ENCODE measurements at regions not wholly inside any gene's neighbourhood (a gene's known extent, or its start where the extent isn't known, plus 50 kb on each side); places are given as distances from the start of the nearest gene placed in this dataset.
A peak's percentile ranks its signal among the peaks of the same experiment; 100 is the strongest.
"Not testable (repeated sequence)": the region's sequence is repeated elsewhere in the genome, so short reads cannot be mapped to it uniquely, and the experiment has no call there.

DNA sequence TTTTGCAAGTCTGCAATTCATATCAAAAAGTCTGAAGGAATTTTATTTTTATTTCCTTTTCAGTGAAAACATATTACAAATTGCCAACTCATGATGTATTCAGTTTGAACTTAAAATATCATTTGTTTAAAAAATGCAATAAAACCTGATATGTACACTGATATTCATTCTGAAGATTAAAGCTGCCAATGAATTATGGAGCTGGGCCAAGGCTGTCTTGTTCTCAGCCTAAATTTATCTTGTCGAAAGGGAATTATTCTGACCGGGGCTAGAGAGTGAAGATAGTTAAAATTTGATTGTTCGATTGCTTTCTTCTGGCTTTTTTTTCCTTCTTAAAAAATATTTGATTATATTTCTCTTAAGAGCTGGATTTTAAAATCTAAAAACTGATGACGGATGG lies 54.0 kb upstream of the RBFOX1 start:
- DNase-seq = no peak

DNA sequence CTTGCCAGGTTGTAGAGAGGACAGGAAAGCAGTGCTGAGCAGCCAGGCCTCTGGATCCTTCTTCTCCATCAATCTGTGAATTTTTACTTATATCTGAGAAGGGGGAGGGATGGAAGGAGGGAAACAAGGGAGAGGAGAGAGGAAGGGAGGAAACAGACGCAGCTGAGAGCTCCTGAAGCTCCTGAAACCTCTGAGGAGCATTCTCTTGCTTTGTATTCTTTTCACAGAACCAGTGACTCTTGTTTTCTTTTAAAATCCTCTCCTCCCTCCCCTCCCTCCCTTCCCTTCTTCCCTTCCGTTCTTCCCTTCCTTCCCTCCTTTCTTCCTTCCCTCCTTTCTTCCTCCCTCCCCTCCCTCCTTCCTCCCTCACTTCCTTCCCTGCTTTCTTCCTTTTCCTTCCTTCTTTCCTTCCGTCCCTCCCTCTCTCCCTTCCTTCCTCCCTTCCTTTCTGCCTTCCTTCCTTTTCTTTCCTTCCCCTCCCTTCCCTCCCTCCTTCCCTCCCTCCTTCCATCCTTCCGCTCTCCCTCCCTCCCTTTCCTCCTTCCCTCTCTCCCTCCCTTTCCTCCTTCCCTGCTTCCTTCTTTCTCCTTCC lies 60.0 kb upstream of the RBFOX1 start:
- DNase-seq = no peak

DNA sequence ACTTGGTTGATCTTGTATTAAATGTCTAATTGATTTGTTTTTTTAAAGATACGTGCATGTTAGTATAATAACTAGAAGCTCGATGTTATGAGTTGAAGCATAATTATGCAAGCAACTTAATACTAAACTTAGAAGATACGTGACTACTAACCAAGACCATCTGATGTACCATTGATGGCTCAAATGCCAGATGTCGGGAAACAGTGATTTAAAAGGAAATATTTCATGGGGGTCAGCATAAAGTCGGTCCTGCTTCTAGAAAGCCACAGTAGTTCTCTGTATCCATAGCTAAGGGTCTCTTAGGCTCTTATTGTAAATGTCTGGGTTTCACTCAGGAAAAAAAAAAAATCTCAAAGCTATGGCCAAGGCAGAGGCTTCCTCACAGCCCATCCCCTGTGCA lies 61.2 kb upstream of the RBFOX1 start:
- DNase-seq = no peak

DNA sequence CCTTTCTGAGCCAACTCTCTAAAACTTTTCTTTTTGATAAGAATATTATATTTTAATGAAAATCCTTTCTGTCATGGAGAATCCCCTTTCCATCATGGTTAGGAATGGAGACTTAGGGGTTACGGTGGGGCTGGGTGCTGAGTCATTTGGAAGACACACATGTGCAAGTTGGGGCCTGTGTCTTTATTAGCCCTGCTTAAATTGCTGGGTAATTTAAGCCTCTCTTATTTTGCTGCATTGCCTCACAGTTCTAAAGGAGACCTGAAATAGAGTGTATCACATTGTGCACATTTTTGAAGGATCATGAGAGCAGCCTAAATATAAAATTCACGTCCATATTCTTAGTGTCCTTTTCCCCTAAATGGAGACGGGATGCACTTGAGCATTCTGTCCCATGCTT lies 61.8 kb upstream of the RBFOX1 start:
- no peak for DNase-seq

DNA sequence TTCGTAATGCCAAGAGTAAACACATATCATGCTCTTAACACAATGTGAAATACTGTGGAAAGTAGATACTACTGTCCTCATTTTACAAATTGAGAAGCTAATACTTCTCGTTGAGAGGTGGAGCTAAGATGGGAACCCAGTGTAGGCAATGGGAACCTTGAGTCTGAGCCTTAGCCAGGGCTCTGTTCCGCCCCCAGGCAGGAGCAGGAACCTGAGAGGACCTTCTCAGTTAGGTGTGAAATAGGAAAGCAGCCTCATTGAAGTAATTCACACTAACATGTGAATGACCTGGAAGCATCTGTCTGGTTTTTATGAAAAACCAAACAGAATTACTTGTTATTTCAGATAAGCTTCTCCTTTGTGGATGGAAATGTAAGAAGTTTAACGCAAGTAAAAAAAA lies 62.6 kb upstream of the RBFOX1 start:
- DNase-seq = no peak

DNA sequence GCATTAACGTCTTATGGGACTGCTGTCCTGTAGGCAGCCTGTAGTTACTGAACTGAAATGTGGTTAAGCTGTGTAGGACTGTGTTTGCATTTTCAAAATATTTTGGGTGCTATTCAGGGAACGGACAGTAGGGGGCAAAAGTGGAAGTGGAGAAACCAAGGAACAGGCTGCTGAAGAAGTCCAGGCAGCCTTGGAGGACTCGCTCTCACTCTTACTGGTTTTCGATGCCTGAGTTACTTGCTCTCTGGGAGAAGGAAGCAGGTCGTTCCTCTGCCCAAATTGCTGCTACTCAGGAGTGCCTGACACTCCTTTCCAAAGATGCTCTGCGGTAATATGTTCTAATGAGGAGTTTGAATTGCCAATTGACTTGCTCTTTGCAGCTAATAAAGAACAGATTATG lies 64.5 kb upstream of the RBFOX1 start:
- DNase-seq = peak; percentile 8

DNA sequence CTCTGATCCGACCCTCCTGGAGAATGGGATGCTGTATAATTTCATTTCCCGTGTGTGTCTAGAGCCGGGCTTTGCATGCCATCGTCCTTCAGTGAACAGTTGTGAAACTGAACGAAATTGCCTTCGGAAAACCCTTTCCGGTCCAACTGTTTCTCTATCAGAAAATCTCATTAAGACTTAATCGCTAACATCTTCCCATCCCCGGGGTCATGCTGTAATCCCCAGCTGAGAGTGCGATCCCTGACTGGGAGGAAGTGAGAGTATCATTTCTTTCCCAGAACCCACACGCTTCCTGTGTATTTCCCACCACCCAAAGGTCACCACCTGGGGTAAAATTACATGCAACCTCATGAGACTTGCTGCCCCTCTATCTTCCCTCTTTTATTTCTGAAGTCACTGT lies 75.6 kb upstream of the RBFOX1 start:
- no peak for DNase-seq

DNA sequence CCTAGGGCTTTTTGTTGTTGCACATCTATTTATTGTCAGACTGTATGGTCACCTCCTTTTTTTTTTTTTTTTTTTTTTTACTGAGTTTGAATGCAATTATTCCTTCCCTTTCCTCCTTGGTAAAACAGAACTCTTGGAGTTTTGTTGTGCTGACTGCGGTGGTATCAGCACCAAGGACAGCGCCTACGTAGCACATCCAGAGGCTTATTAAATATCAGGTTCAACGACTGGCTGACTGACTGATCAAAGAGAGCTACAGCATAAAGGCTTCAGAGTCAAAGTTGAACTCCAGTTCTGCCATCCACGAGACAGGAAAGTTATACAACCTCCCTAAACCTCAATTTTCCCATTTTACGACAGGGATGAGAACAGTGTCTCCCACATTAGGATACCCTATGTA lies 86.1 kb upstream of the RBFOX1 start:
- no peak for DNase-seq

DNA sequence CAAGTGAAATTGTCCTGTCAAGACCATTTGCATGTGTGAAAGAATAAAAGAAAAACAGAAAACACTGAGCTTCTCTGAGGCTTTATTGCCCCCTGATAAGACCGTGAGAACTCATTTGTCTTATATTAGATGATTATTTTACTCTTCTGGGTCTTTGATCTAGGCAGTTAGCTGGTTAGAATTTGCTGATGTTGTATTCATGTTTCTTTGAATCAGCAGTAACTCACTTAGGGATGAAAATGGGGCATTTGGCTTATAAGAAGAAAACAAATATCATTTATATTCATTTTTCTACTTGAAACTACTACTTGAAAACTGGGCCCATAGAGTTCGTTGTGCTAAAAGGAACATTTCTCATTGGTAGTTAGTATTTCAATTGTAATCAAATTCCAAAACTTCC lies 93.1 kb upstream of the RBFOX1 start:
- no peak for DNase-seq

DNA sequence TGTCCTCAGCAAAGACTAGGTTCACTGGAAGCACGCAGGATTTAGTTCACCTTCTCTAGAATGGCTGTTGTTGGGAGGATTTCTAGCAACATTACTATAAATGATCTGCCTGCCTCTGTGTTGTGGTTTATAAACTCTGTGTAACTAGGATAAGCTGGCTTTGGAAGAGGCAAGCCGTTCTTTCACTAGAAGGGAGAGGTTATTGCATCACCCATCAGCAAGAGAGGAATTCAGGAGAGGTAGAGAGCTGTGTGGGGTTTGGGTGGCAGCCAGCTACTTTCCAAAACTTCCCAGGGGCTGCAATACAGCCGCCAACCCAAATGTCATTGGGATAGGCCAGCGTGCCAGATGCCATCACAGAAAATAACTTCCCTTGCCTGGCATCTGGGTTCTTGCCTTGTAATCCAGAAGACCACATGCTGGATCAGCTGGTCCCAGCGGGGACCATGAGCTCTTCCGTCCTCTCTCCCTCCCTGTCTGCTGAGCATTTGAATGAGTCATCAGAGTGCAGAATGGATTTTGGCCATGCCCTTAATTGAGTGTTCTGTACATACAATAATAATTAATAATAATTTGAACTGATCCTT lies 95.7 kb upstream of the RBFOX1 start:
- no peak for DNase-seq

DNA sequence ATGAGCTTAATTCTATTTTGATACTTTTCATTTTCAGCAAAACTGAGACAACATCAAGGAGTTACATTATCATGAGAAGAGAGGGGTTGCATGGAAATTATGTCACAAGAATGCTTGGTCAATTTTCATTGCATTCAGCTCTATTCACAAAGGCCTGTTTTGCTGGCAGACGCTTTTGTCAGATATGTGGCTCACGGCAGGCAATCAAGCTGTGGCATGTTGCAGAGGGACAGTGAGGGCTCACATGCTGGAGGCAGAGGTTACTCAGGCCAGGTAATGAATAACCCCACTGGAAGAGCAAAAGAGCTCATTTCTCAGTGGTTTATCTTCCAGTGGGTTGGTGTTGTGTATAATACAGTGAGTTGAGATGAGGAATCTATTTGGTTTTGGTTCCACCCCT lies 98.7 kb upstream of the RBFOX1 start:
- DNase-seq = no peak

DNA sequence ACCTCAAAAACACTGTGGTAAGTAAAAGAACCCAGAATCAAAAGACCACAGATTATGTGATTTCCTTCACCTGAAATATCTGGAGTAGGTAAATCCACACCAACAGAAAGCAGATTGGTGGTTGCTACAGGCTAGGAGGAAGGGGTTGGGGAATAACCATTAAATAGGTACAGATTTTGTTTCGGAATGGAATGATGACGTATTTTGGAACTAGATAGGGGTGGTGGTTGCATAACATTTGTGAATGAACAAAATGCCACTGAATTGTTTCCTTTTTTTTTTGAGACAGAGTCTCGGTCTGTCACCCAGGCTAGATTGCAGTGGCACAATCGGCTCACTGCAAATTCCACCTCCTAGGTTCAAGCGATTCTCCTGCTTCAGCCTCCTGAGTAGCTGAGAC lies 100.9 kb upstream of the RBFOX1 start:
- DNase-seq = no peak

DNA sequence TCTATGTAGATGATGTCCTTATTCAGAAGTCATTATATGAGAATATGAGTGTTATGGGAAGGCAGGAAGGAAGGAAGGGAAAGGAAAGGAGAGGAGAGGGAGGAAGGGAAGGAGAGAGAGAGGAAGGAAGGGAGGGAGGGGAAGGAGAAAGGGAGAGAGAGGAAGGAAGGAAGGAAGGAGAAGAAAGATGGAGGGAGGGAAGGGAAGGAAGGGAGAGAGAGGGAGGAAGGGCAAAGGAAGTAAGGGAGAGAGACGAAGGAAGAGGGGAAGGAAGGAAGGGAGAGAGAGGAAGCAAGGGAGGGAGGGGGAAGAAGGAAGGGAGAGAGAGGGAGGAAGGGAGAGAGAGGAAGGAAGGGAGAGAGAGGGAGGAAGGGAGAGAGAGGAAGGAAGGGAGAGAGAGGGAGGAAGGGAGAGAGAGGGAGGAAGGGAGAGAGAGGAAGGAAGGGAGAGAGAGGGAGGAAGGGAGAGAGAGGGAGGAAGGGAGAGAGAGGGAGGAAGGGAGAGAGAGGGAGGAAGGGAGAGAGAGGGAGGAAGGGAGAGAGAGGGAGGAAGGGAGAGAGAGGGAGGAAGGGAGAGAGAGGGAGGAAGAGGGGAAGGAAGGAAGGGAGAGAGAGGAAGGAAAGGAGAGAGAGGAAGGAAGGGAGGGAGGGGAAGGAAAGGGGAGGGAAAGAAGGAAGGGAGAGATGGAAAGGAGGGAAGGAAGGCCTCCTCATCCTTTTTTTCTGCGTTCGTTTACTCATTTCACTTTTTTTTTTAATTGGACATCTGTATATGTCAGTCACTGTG lies 103.0 kb upstream of the RBFOX1 start:
- not testable (repeated sequence) for DNase-seq

DNA sequence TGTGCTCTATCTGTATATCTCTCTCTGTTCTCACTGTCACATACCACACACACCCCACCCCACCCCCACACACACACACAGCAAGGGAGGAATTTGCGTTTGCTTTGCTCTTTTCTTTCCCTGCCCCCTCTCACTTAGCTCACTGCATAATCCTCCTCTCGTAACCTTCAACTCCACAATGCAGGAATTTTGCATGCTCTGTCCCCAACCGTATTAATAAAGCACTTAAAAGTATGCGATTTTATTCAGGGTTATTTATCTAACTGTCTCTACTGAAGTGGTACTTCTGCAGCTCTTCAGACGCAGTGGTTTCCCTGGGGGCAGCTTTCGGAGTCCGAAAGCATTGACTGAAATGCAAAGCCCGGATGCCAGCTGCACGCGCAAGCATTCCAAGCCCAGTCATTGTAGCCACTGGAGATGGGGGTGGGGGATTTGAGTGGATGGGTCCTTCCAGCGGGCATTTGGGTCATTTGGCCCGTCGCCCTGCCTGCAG lies 105.4 kb upstream of the RBFOX1 start:
- DNase-seq = no peak

DNA sequence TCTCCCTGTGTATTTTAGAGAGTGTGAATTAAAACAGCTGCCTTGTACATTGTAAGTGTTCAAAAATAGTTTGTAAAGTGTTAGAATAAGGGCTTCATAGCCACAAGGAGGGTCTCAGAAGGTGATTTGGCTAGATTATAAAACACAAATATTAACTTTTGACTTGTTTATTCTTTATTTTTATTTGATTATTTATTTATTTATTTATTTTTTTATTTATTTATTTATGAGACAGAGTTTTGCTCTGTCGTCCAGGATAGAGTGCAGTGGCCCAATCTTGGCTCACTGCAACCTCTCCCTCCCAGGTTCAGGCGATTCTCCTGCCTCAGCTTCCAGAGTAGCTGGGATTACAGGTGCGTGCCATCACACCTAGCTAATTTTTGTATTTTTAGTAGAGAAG lies 111.5 kb upstream of the RBFOX1 start:
- no peak for DNase-seq

DNA sequence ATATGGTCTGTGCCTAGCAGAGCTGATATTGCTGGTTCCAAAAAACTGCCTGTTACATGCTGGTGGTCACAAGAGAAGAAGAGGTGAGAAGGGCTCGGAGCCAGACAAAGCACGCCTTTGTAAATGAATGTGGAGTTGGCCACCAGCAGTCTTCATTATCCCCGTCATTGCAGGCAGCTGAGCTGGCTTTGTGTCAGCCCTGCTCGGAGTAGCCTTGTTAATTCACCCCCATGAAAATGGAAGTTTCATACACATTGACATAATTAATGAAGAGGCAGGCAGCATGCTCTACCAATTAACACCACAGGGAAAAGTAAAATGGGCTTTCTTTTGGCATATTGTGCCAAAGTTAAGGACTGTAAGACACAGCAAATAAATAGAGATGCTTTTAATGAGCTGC lies 113.7 kb upstream of the RBFOX1 start:
- no peak for DNase-seq

DNA sequence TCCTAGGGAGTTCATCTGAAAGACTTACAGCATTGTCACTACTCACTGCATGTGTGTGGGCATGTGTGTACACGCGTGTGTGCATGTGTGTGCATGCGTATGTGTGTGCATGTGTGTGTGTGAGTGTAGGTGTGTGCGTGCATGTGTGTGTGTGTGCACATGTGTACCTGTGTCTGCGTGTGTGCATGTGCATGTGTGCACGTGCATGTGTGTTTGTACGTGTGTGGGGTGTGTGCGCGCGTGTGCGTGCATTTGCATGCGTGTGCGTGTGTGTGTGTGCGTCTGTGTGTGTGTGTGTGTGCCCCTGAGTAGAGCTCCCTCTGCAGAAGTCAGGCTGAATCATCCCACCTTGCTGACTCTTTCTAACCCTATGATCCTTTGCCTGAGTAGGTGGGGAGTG lies 114.8 kb upstream of the RBFOX1 start:
- no peak for DNase-seq

DNA sequence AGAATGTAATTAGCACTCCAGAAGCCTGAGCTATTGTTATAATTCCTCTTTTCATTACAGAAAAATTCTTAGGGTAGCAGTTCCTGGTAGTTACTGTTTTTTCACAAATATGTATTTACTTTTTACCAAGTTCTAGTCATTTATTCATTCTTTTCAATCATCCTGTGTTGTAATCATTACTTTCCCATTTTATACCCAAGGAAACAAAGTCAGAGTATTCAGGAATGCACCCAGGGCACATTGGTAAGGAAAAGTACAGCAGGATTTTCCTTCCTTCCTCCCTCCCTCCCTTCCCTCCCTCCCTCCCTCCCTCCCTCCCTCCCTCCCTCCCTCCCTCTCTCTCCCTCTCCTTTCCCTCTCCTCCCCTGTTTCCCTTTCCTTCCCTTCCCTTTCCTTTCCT lies 115.9 kb upstream of the RBFOX1 start:
- DNase-seq = no peak

DNA sequence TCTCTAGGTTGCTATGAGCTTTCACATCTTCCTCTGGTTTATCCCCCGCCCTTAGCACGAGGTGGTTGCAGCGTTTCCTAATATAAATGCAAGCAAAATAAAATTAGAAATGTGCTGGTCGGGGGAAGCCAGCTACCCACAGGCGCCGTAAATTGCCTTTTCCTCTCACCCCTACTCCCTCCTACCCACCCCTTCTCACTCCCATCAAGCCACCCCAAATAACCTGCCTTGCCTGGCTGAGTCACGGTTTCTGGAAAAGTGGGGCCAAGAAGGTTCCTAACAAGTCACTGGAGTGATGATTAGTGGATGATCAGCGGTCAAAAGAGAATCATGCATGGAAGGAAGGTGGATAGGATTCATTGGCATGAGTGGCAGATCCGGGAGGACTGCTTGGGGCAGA lies 120.9 kb upstream of the RBFOX1 start:
- no peak for DNase-seq

DNA sequence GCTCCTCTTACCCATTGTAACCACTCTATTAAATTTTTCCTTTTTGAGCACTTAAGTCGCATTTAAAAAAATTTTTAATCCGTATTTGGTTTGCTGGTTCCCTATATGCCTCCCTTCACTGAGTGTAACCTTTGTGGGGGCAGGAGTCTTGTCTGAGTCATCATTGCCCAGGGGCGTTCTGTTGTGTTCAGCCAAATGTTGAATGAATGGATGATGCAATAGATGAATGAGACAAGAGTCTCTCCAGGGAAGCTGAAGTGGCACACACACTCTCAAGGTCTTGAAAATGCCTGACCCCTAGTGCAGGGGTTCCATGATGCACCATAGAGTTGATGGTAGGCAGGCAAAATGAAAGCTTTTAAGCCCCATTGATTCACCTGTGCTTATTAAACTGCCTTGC lies 123.0 kb upstream of the RBFOX1 start:
- no peak for DNase-seq

DNA sequence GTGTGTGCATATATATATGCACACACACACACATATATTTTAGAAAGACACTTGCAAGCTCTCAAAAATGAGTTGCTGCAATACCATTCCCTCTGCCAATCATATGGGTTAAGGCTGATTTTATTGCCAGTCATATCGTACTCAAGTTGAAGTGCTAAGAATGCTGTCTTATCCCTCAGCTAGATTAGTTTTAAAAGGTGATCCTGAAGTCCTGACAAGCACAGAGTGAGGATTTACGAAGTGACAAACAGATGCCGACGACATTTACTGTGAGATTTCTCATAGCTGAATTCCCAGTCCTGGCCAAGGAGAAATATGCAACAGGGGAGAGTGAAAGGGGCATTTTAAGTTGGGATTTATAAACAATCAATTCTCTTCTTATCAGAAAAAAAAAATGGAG lies 126.2 kb upstream of the RBFOX1 start:
- no peak for DNase-seq

DNA sequence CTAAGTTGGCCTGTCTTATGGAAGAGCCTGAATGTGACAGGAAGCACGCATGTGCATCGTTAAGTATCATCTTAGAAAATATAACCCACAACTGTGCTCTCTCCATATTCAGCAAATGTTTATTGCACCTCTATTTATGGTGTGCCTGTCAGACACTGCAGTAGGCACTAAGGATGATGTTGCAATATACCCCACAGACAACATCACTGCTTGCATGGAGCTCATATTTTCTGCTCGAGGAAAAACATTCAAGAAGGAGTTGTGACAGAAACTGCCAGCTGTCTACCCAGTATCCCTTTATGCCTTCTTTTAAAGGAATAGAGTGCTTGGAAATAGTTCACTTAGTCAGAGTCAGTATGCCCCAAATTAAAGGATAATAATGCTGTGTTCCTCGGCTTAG lies 132.3 kb upstream of the RBFOX1 start:
- DNase-seq = no peak

DNA sequence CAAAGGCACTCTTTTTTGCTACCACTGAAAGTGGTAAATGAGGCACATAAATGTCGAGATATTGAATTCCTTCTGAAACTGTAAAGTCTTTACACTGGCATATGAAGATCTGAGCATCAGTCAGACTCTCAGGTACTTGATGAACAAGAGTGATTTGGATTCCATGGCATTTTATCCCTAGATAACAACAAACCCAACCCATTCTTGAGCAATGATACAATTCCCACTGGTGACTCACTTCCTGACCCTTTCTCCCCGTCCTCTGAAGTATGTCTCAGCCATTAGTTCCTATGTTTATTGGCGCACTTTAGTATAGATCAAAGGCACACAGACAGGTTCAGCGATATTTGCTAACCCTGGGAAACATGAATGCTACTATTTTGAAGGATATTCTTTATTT lies 147.0 kb upstream of the RBFOX1 start:
- DNase-seq = no peak

DNA sequence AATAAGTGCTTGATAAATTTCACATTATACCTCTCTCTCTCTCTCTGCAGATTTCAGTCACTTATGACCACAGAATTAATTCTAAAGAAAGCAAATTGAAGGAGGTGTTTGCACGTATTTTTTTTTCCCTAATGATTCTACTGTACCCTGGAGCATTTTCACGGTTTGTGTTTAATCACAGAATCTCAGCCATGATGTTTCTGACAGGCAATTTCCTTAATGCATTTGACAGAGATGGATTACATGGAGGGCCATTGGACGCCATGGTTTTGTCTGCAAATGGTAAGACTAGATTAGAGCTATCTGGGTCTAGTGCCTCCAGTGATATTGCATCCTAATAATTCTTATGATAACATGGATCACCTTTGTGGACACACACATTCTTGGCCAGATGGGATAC lies 147.5 kb upstream of the RBFOX1 start:
- no peak for DNase-seq

DNA sequence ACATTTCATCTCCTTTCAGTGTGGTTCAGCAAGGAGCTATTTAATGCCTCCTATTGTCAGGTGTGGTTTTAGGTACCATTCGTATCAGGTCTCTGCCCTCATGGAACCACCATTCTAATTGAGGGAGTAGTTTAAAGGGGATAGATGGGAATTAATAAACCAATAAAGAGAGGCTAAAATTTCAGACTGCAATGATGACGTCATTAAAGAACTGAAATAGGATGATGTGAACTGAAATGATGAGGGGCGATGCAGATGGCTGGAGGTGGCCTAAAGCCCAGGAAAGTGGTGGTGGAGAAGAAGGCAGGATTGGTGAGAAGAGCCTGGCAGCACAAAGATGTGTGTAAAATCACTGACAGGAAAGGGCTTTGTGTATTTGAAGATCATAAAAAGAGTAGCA lies 148.9 kb upstream of the RBFOX1 start:
- DNase-seq = no peak
